ENCODE measurements at regions not wholly inside any gene's neighbourhood (a gene's known extent, or its start where the extent isn't known, plus 50 kb on each side); places are given as distances from the start of the nearest gene placed in this dataset.

DNA sequence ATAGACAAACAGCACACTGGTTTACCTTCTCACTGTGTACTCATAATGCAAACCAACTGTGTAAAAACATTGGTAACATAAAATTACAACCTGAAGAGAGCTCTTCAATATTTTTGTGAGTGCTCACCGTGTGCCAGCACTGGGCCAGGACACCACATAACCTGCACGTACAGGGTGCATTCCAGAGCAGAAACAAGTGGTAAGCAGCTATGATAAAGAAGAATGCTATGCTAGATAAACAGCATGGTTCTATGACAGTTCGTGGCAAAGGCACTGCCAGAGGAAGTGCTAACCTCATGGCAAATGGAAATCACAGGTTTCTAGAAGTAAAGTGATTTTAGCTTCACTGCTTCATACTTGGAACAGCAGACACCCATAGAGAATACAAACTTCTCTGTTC, 343.5 kb downstream of the MTX2 start:
- ATAC-seq (no peak), DNase-seq (ENCODE audit: low spot score) (no peak), FAIRE-seq (no peak)
- H3K4me3 ChIP-seq (replicated peaks in 1 of 3; ENCODE audit: insufficient read depth in 1 of 3, low read depth in 2 of 3, low read length in 3 of 3) = no peak overlapping the region
- 0 out of 5 replicates have a peak, but pooled peaks cover 0 to 3% of the 10 kb centered on the region in 2 experiments for H3K27me3 ChIP-seq (ENCODE audit: control insufficient read depth in 1 of 2, insufficient read depth in 2 of 2, low read length in 2 of 2)
- in situ Hi-C loops (cut with HindIII; ENCODE audit: extremely low pct_ligation_motif_present, low pct_unique_long_range_greater_than_20kb) = no loop called here
- H3K9ac ChIP-seq (ENCODE audit: insufficient read depth, low read depth, low read length) = no peak overlapping the region
- intact Hi-C loops (cut with micrococcal nuclease; ENCODE audit: unreplicated experiment) = loop anchor here (5.0 kb wide), 1 partner anchor 1320 kb away; no protein-coding TSS in a partner anchor
- no peaks in the 10 kb centered on the region for H3K36me3 ChIP-seq (replicated peaks in 1 of 2; ENCODE audit: control insufficient read depth in 1 of 2, insufficient read depth in 2 of 2, low read length in 2 of 2)
- BruUV-seq (replicated peaks) = no TSS peak
- H4K20me1 ChIP-seq (ENCODE audit: insufficient read depth, low read length) = no peaks in the 10 kb centered on the region
- H3K4me1 ChIP-seq (ENCODE audit: insufficient read depth, low read length) = no peaks in the 10 kb centered on the region
- TF ChIP-seq, protein P1, sequence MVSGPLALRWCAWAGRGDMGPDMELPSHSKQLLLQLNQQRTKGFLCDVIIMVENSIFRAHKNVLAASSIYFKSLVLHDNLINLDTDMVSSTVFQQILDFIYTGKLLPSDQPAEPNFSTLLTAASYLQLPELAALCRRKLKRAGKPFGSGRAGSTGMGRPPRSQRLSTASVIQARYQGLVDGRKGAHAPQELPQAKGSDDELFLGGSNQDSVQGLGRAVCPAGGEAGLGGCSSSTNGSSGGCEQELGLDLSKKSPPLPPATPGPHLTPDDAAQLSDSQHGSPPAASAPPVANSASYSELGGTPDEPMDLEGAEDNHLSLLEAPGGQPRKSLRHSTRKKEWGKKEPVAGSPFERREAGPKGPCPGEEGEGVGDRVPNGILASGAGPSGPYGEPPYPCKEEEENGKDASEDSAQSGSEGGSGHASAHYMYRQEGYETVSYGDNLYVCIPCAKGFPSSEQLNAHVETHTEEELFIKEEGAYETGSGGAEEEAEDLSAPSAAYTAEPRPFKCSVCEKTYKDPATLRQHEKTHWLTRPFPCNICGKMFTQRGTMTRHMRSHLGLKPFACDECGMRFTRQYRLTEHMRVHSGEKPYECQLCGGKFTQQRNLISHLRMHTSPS (CRISPR knock-in tag; IDR thresholded peaks at IDR 0.05; ENCODE audit: low read depth) = no peak
- TF ChIP-seq ZMYM3 (CRISPR knock-in tag; IDR thresholded peaks at IDR 0.05) (no peak), ERF (CRISPR knock-in tag; IDR thresholded peaks at IDR 0.05) (no peak), CENPT (CRISPR knock-in tag; IDR thresholded peaks at IDR 0.05; ENCODE audit: low read depth) (no peak), HES4 (CRISPR knock-in tag; IDR thresholded peaks at IDR 0.05; ENCODE audit: borderline replicate concordance) (no peak), ARNTL (CRISPR knock-in tag; IDR thresholded peaks at IDR 0.05) (no peak), ZNF724P (CRISPR knock-in tag; IDR thresholded peaks at IDR 0.05; ENCODE audit: borderline replicate concordance) (no peak)
- TF ChIP-seq, protein P2, sequence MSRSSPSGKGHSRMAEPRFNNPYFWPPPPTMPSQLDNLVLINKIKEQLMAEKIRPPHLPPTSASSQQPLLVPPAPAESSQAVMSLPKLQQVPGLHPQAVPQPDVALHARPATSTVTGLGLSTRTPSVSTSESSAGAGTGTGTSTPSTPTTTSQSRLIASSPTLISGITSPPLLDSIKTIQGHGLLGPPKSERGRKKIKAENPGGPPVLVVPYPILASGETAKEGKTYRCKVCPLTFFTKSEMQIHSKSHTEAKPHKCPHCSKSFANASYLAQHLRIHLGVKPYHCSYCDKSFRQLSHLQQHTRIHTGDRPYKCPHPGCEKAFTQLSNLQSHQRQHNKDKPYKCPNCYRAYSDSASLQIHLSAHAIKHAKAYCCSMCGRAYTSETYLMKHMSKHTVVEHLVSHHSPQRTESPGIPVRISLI (CRISPR knock-in tag; IDR thresholded peaks at IDR 0.05; ENCODE audit: borderline replicate concordance) = no peak
- TF ChIP-seq, protein P3, sequence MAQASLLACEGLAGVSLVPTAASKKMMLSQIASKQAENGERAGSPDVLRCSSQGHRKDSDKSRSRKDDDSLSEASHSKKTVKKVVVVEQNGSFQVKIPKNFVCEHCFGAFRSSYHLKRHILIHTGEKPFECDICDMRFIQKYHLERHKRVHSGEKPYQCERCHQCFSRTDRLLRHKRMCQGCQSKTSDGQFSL (CRISPR knock-in tag; IDR thresholded peaks at IDR 0.05) = no peak
- H3K9me3 ChIP-seq (ENCODE audit: low read length) = no peaks in the 10 kb centered on the region
- H3K4me2 ChIP-seq (ENCODE audit: low read depth, low read length) = no peak overlapping the region
- 2% methylated on average over 3 of the region's 3 CpGs for WGBS (ENCODE audit: low lambda C conversion rate)
- no peaks in the 10 kb centered on the region for H3K79me2 ChIP-seq (ENCODE audit: insufficient read depth, low read length)
- ChIA-PET POLR2A (no interaction called here), CTCF (ENCODE audit: low intra/inter-chr PET ratio, low total read pairs) (no interaction called here)
- no peak overlapping the region for H3K27ac ChIP-seq (ENCODE audit: extremely low read length, insufficient read depth, low read length)
- no peak overlapping the region for H2AFZ ChIP-seq (ENCODE audit: low read length)

Data from HepG2 (cell line).